ENCODE measurements at regions not wholly inside any gene's neighbourhood (a gene's known extent, or its start where the extent isn't known, plus 50 kb on each side); places are given as distances from the start of the nearest gene placed in this dataset.
A peak's percentile ranks its signal among the peaks of the same experiment; 100 is the strongest.

- no peaks in the 10 kb centered on the region for H3K9me3 ChIP-seq
- no peaks in the 10 kb centered on the region for H3K27me3 ChIP-seq
- no peak overlapping the region for H3K27ac ChIP-seq
- TF ChIP-seq POLR2A (IDR thresholded peaks at IDR 0.05) = no peak
- TF ChIP-seq, protein P1, sequence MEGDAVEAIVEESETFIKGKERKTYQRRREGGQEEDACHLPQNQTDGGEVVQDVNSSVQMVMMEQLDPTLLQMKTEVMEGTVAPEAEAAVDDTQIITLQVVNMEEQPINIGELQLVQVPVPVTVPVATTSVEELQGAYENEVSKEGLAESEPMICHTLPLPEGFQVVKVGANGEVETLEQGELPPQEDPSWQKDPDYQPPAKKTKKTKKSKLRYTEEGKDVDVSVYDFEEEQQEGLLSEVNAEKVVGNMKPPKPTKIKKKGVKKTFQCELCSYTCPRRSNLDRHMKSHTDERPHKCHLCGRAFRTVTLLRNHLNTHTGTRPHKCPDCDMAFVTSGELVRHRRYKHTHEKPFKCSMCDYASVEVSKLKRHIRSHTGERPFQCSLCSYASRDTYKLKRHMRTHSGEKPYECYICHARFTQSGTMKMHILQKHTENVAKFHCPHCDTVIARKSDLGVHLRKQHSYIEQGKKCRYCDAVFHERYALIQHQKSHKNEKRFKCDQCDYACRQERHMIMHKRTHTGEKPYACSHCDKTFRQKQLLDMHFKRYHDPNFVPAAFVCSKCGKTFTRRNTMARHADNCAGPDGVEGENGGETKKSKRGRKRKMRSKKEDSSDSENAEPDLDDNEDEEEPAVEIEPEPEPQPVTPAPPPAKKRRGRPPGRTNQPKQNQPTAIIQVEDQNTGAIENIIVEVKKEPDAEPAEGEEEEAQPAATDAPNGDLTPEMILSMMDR (IDR thresholded peaks at IDR 0.05) = no peak
- no peaks in the 10 kb centered on the region for H3K4me1 ChIP-seq
- 73 to 77% methylated on average over 3 of the region's 3 CpGs for WGBS, 2 donors
- DNase-seq = no peak
- intact Hi-C loops (cut with DNase I) = no loop called here
- no peaks in the 10 kb centered on the region for H3K36me3 ChIP-seq (replicated peaks in 1 of 2; ENCODE audit: insufficient read depth in 1 of 2, low read depth in 2 of 2)
- H3K4me3 ChIP-seq = no peak overlapping the region
- no peak for ATAC-seq
These were observed 405.2 kb upstream of the NPVF start for GRCh38 chr7:25633426-25634036.

- H3K36me3 ChIP-seq (replicated peaks in 1 of 2; ENCODE audit: insufficient read depth in 1 of 2, low read depth in 2 of 2) = no peaks in the 10 kb centered on the region
- H3K9me3 ChIP-seq = no peaks in the 10 kb centered on the region
- DNase-seq = no peak
- no peak for TF ChIP-seq POLR2A (IDR thresholded peaks at IDR 0.05)
- TF ChIP-seq, protein P1 (IDR thresholded peaks at IDR 0.05) = no peak
- no peak for ATAC-seq
- H3K27me3 ChIP-seq = no peaks in the 10 kb centered on the region
- H3K27ac ChIP-seq = no peak overlapping the region
- H3K4me3 ChIP-seq = no peak overlapping the region
- H3K4me1 ChIP-seq = no peaks in the 10 kb centered on the region
- intact Hi-C loops (cut with DNase I) = no loop called here
- 87 to 89% methylated on average over 9 of the region's 9 CpGs for WGBS, 2 donors
These were observed 407.9 kb upstream of the NPVF start for GRCh38 chr7:25636168-25636567.

DNA sequence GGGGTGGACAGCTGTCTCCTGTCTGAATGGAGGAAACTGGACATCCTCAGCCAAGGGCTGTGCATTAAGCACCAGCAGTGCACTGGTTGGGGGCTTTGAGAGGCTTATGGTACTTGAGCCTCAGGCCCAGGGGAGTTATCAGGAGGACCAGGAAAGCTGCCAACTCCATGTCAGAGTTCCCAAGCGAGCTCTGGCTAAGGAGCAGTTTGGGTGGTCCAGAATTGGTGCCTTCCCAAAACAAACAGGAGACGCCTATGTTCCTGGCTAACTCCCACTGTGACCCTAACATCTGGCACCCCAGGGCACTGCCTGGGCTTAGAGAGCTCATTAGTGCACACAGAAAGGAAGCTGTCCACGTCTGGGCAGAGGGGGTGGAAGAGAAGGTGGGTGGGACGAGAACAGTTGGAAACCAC lies 408.6 kb upstream of the NPVF start:
- Histone ChIP-seq H3K9me3 (no peaks in the 10 kb centered on the region), H3K27me3 (no peaks in the 10 kb centered on the region), H3K4me1 (no peaks in the 10 kb centered on the region), H3K4me3 (no peak overlapping the region), H3K36me3 (replicated peaks in 1 of 2; ENCODE audit: insufficient read depth in 1 of 2, low read depth in 2 of 2) (no peaks in the 10 kb centered on the region), H3K27ac (no peak overlapping the region)
- no peak for ATAC-seq
- intact Hi-C loops (cut with DNase I) = no loop called here
- no peak for DNase-seq
- TF ChIP-seq, protein P1 (IDR thresholded peaks at IDR 0.05) = no peak
- TF ChIP-seq POLR2A (IDR thresholded peaks at IDR 0.05) = no peak
- 73% methylated on average over 3 to 4 of the region's 4 CpGs for WGBS, 2 donors

GRCh38 chr7:25638068-25638467 lies 409.8 kb upstream of the NPVF start:
- Histone ChIP-seq H3K27ac (no peak overlapping the region), H3K4me3 (no peak overlapping the region), H3K27me3 (no peaks in the 10 kb centered on the region), H3K9me3 (no peaks in the 10 kb centered on the region), H3K4me1 (no peaks in the 10 kb centered on the region), H3K36me3 (replicated peaks in 1 of 2; ENCODE audit: insufficient read depth in 1 of 2, low read depth in 2 of 2) (no peaks in the 10 kb centered on the region)
- TF ChIP-seq POLR2A (IDR thresholded peaks at IDR 0.05) = no peak
- TF ChIP-seq, protein P1 (IDR thresholded peaks at IDR 0.05) = no peak
- ATAC-seq (no peak), DNase-seq (no peak)
- intact Hi-C loops (cut with DNase I) = no loop called here

DNA sequence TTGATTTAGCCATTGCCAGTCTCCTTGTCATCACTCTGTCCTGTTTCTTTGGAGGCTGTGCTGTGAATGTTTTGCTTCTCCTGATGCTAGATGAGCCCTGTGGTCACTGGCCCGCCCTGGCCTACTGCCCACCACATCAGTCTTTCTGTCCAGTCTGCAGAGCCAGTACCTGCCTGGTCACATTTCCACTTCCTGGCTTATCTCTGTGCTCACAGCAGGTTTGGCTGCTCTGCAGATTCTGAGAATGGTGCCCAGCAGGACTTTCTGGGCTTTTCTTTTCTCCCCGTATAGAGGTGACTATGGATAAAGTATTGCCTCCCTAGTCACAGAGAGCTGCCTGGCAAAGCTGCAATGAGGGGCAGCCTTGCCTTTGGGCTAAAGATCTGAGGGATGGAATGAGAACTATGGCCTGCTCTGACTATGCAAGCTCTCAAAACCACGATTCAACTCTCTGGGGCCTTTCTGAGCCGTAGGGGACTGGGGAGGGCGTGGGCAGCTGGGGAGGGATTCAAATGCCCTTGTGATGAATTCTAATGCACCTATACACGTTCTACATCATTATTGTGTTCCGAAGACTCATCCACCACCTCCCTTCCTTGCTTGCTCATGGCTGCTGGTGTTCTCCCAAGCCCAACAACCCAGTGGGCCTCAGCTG lies 410.4 kb upstream of the NPVF start:
- H3K9me3 ChIP-seq = no peaks in the 10 kb centered on the region
- H3K4me3 ChIP-seq = no peak overlapping the region
- peak in 2 of 4 donors; percentile 29 to 50 for DNase-seq
- H3K27ac ChIP-seq = no peak overlapping the region
- intact Hi-C loops (cut with DNase I) = no loop called here
- H3K4me1 ChIP-seq = no peaks in the 10 kb centered on the region
- H3K27me3 ChIP-seq = no peaks in the 10 kb centered on the region
- 69 to 70% methylated on average over 7 of the region's 7 CpGs for WGBS, 2 donors
- TF ChIP-seq, protein P1 (IDR thresholded peaks at IDR 0.05) = no peak
- no peak for TF ChIP-seq POLR2A (IDR thresholded peaks at IDR 0.05)
- H3K36me3 ChIP-seq (replicated peaks in 1 of 2; ENCODE audit: insufficient read depth in 1 of 2, low read depth in 2 of 2) = no peaks in the 10 kb centered on the region
- no peak for ATAC-seq
